Stimulated activated CD4-positive, alpha-beta T cell treated with anti-CD3 and anti-CD28 coated beads, Interleukin-2, amount 100 ng/mL, for 24 hours (primary cell): ENCODE measurements at regions not wholly inside any gene's neighbourhood (a gene's known extent, or its start where the extent isn't known, plus 50 kb on each side); places are given as distances from the start of the nearest gene placed in this dataset.

ENCODE experiments used
- DNase-seq, 2 donors: peaks; one replicate each; pipeline ENCODE4 v3.0.0-alpha.2; 2020

DNA sequence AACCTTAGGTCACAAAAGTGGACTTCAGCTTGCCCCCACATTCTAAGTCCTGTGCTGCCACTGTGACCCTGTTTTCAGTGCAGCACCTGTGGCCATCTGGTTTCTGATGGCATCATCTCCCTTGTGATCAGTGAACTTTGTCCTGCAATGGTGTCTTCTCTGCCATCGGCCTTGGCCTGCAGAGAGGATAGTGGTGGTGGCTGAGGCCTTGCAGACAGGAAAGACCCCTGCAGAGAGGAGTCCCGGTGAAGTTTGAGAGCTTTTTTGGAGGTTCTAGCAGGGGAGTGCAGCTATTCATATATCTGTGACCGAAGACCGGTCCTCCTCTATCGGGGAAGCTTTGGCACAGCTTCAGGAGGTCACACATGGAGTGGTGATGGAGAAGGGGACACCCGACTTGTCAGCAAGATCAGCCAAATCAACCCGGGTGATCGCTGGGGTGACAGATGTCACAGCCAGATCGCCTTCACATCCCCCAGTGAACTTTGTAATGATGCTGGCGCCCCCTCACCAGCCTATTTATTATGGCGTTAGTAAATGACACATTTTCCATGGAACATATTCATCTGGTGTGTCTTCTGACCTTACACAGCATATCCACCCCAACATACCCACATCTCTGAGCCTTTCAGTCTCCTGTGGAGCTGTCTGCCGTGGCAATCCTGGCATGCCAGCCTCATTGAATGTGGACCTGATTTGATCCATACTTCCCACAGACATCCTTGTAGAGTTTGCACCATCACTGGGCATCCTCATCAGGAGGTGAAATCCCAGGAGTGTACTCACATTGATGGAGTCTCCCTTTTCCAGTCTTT is 136.1 kb downstream of the PAPOLA start:
- no peak for DNase-seq

DNA sequence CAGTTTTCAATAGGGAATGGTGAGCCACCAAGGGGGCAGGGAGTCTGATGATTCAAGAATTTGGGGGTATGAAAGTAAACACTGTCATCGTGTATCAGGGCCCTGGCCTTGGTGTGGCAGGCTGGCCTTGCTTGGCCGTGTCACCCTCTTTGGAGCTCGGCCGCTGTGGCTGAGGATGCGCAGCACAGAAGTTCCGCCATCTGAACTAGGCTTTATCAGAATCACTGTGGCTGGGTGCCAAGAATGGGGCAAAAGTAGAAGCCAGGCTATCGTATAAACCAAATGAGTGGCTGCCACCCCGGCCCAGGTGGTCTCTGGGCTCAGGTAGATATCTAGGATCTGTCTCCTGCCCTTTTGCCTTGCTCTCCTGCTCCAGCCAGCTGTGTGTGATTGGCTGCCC is 137.4 kb downstream of the PAPOLA start:
- DNase-seq = no peak

DNA sequence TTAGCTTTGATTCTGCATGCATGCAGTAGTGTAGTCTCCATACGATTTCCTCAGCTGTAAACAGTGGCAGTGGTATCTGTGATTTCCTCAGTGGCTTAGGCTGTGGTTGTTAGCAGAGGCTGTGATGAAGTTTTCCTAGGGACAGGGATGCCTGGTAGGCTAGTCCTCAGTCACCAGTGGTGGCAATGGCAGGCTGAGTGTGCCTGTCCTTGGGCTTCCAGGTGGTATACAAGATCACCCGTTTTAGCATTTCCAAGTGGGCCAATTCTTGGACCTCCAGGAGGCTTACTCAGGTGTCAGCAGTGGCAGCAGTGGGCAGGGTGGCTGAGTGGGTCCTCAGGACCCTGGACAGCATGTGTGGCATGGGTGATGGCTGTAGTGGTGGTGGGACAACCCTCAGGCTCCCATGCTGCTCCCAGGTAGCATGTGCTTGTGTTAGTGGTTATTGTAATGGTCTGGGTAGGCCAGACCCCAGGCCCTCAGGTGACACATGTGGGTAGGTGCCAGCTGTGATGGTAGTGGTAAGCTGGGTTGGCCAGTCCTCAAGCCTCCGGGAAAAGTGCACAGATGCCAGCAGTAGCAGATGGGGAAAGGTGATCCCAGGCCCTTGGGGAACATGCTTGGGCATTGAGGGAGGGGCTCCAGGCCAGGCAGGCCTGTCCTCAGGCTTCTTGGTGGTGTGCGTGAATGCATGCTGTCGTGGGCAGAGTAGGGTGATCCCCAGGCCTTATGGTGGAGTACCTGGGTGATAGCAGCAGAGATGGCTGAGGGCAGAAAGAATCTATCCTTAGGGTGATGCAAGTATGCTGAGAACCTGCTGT is 146.5 kb downstream of the PAPOLA start:
- no peak for DNase-seq

DNA sequence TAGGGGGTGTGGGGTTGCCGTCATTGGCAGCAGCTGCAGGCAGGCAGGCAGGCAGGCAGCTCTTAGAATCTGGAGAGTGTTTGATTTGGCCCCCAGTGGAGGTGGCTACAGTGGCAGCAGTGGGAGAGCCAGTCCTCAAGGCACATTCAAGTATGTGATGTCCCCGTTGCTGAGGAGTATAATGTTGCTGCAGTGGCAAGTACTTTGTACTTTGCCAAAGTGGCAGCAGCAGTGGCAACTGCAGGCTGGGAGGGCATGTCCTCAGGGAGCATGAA is 147.1 kb downstream of the PAPOLA start:
- DNase-seq = no peak

DNA sequence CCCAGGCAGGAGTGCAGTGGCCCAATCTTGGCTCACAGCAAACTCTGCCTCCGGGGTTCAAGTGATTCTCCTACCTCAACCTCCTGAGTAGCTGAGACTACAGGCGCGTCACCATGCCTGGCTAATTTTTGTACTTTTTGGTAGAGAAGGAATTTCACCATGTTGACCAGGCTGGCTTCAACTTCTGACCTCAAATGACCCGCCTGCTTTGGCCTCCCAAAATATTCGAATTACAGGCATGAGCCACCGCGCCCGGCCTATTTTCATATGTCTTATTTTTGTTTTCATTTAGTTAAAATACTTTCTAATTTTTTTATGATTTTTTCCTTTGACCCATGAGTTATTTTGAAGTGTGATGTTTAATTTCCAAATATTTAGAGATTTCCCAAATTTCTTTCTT is 143.6 kb upstream of the VRK1 start:
- no peak for DNase-seq

DNA sequence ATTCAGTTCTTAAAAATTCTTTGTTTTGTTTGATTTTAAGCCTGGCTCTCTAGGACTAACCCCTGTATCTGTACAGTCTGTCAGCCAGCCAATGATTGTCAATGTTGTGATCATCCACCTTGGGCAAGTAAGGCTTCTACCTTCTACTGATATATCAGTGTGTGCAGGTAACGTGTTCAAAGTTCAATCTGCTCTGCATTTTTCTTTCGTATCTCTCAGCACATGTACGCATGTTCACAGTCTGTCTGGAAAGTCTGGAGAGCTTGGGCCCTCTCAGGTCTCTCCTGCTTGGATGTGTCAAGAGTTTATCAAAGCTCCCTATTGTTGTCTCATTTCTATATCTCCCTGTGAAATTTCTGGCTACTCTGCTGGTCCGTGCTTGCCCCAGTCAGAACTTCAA is 138.6 kb upstream of the VRK1 start:
- DNase-seq = no peak

DNA sequence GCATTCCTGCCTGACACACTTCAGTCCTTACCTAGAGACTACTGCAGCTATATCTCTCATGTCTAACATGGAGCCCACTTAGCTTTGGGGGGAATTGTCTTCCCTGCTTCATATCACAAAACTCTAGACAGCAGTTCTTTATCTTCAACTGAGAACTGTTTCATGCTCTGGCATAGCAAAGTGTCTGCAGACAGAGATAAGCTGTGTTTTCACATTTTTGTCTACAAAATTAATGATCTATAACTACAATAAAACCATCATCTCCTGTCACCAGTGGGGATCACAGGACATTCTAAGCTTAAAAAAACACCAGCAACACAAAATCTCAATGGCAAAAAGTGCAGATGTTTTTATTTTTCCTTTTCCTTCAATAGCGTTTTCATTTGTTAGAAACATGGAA is 137.1 kb upstream of the VRK1 start:
- DNase-seq = no peak

DNA sequence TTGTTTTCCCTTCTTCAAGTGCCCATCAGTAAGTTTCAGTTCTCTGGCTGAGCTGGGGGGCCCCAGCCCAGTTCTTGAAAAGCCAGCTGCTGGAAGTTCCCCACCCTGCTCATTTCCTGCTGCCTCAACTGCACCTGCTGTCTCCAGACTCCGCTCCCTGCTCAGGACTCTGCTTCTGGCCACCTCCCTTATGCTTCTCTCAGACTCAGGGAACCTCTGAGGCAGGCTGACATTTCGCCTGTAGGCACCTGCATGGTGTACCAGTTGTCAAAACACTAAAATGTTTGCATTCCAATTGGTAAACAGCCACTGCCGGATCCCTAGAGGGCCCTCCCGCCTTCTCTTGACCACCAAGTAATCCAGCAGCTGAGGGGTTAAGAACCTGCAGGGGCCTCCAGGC is 136.5 kb upstream of the VRK1 start:
- DNase-seq = no peak

DNA sequence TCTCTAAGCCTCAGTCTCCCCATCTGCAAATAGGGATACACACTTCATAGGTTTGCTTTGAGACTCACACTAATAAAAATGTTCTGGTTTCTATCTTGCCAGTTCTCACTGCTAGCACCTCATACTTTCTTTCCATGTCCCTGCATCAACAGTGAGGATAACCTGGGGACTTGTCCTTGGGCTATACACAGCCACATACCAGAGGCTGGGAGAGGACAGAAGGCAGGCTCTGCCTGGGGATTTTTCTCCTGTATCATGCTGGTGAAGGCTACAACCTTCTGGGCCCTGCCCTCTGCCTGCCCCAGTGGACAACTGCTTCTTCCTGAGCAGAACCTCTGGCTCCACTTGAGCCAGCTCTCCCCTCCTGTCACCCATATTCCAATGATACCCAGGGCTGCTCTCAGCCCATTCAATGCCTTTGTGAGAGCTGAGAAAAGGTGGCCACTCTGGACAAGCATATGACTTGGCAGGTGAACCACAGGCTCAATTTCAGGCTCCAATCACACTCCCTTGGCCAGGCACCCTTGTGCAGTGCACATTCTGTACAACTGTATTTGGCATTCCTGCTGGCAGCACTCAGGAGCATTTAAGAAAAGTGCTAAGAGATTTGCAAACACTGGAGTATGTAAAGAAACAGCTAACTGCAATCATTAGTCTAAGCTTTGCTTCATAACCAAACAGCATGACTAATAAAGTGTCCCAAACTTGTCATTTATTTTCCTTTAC is 135.8 kb upstream of the VRK1 start:
- no peak for DNase-seq

DNA sequence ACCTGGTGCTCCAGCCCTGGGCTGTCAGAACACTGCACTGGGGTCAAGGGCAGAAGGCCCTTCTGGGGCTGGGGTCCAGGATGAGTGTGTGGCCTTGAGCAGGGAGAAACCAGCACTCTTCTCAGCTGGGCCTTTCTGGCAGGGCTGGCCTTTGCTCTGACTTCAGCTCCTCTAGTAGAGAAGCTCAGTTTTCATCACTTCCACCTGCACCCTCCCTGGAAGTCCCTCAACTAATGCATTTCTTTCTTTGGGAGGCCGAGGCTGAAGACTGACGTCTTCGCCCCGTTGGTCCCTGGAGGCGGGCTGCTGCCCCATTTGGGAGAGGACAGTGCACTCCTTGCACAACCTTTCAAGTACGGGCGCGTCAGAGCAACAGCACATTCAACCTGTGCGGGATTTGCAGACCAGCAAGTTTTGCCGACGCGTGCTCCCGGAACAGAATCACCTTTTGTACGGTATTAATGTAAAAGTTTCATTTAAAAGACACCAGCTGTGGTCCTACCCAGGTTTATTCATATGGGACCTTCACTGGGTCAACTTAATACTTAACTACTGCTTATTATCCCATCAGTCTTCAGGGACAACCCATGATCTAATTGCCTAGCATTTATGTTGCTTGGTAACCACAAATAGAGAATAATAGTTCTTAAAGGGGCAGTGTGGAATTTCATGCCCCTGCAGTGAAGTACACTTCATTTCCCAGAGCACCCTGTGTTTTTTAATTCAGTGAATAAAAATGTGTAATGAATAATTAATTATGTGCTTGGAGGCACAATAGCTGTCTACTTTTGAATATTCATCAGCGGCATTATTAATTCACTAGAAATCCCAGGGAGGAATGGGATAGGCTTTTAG is 134.8 kb upstream of the VRK1 start:
- no peak for DNase-seq

DNA sequence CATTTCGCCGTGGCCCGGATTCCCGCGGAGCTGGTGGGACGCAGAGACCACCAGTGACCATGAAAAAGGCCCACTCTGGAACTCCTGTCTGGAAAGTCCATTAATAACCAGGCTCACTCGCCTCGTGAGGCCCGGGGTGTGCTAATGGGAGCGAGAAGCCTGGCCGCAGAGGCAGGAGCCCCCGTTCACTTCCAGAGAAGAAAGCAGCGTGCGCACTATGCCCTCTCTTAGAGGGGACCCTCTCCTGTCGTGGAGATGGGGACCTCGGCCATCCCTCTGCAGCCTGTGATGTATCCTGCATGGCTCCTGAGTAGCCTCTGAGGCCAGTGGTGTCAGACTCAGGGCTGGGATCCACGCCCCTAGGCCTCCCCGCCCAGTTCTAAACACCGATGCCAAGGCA is 134.1 kb upstream of the VRK1 start:
- DNase-seq = no peak

DNA sequence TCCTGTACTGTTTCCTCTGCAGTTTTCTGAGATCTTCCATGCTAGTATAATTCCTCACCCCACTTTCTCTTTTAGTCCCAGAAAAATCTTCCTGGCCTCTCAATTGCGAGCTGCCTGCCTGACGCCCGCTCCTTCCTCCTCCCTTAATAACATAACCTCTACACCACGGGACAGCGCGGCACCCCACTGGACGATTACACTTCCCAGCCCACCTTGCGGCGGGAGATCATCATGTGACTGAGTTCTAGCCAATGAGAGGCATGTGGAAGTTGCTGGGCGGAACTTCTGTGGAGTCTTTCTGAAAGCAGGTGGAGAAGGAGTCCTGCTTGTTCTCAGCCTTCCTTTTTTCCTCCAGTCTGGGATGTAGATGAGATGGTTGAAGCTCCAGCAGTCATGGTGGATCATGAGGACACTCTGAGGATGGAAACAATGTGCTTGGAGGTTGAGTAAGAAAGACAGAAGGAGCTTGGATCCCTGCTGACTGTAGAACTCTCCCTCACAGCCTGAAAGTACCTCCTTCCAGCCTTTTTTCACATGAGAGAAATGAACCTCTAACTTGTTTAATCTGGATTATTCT is 133.6 kb upstream of the VRK1 start:
- DNase-seq = no peak

DNA sequence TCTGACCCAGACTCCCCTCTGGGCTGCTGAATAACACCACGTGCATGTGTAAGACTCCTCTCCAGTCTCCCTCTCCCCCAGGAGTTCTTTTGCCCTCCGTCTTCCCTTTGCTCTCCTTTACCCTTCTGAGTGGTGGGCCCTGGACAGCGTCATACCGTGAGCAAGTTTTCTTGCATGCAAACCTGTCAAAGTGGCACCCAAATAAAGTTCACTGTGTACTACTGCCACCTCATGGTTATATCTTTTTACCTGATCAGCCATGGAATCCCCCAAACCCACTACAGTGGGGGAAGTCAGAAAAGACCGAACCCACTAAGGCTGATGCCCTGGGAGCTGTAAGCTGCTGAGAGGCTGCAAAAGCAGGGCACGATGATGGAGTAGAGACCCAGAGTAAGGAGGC is 131.1 kb upstream of the VRK1 start:
- no peak for DNase-seq

DNA sequence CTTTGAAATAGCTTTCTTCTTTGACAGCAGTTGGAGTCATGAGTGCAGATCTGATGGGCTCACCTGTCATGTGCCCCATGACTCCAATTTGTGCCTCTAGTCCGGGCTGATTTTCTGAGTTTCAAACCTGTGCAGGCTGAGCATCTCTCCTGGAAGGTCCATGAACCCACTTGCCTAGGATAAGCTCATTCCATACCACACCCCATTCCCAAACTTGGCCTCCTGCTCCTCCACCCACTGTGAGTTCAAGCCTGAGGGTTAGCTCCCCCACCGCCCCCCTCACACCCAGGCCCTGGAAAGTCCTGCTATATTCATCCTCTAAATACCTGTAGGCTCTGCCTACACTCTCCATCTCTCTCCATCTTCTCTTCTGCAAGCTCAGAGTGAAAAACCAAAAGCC is 126.8 kb upstream of the VRK1 start:
- no peak for DNase-seq

DNA sequence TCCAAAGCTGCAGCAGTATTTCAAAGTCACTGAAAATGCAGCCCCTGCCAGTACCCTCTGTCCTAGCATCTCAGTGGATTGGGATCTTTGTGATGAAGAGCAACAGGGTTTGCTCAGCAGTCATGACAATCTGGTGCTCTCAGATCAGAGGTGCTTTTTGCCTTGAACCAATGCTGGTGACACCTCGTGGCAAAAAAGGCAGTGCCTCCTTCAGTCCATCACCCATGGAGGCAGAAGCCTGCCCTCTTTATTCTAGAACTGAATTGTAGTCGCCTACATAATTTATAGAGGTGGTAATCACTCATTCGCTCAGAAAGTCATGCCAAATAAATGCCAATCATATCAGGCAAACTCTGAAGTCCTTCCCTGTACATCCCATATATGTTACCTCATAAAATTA is 126.0 kb upstream of the VRK1 start:
- no peak for DNase-seq

DNA sequence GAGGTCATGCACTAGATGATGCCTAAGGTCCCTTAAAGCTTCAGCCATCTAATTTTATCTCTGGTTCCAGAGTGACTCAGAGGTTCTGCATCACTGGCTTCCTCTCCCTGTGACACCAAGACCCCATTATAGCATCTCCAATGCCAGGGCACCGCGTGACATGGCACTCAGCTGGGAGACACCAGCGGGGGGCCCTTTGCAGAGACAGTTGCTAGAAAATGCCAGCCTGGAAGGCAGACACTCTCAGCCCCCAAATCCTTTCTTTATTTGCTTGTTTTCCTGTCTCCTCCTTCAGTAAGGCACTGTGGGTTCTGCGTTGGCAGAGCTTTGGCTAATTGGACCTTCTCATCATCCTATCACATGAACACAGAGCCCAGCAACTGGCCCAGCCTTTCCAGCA is 123.5 kb upstream of the VRK1 start:
- DNase-seq = no peak

DNA sequence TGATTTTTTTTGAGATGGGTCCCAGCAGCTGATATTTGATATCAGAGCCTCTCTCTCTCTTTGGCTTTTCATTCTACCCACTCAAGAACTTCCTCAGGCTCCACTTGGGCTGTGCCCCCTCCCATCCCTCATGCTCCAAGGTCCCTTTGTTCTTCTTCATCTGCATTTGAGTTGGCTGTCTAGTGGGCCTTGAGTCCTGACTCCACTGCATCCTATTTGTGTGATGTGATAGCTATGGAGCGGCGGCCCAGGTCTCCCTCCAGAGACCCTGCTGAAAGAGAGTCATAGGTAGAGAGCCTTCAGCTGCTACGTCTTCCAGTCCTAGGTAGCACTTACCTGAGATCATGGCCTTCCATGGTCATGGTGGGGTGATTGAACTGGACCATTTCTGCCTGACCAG is 123.1 kb upstream of the VRK1 start:
- no peak for DNase-seq

DNA sequence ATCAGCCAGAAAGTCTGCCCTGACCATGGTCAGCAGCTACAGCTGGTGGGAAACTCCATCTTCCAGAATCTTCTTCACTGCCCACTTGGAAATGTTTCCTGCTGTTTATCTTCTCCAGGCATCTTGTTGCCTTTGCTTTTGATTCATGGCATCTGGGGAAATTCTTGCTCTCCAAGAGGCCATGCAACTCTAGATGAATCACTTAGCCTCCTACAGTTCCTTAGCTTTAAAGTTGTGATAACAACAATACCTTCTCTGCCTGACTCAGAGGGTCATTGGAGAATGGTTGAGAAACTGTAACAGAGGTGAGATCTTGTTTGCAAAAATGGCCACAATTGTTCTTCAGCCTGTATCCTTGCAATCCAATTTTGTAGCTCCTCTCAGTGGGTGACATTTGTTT is 121.0 kb upstream of the VRK1 start:
- no peak for DNase-seq

DNA sequence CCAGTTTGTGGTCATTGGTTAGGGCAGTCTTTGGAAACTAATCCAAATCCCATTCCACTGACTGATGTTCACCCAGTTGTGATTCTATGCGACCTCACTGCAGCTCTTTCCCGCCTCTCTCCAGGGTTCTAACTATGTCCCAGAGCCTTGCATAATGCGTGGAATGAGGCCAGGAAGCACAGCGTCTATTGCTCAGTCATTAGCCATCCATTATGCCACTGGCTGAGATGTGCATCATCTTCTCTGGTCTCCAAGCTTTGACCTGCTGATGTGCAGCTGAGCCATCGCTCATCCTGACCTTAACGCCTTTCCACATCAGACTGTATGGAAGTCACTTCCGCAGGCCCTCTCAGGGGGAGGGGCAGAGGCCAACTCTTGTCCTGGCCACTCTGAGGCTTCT is 115.4 kb upstream of the VRK1 start:
- no peak for DNase-seq

DNA sequence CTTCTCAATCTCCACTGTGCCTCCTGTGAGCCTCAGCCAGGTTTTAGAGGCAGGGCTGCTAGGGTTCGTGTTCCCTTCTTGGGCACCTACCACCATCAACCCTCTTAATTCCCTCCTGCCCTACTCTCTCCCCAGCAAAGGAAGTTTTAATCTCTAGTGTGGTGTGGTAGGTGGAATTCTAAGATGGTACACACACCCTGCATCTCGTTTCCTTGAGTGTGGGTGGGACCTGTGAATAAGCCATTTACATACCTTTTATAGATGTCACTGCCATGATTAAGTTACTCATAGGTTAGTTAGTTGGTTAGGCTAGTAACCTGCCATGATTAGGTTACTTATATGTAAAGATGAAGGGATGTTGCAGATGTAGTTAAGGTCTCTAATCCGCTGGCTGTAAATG is 114.8 kb upstream of the VRK1 start:
- no peak for DNase-seq

DNA sequence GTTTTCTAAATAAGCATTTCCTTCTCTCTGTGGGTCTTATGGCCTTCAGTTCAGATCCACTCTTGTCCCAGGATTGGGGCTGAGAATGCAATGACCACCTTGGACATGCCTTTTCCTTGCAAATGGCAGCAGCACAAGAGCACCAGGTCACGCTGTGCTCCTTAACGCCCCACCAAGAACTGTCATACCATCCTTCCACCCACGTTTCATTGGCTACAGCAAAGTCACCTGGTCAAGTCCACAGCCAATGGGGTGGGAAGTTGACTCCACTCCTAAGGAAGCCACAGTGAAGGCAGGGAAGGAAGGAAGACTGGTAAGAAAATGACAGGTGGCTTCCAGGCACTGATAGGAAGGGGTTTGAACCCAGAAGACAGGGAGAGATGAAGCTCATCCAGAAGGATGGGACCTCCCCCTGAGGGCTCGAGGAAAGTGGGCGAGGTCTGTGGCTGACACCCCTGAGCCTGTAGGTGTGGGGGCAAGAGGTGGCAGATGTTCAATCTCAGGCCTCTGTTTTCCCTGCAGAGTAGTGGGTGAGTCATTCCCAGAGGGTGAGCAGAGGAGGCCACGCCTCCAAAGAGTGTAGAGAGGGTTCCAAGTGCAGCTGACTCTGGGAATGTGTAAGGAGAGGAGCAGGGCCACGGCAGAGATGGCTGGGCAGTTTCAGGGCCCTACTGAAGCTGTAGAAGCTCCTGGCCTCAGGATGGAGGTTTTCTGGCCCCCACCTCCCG is 113.5 kb upstream of the VRK1 start:
- no peak for DNase-seq

DNA sequence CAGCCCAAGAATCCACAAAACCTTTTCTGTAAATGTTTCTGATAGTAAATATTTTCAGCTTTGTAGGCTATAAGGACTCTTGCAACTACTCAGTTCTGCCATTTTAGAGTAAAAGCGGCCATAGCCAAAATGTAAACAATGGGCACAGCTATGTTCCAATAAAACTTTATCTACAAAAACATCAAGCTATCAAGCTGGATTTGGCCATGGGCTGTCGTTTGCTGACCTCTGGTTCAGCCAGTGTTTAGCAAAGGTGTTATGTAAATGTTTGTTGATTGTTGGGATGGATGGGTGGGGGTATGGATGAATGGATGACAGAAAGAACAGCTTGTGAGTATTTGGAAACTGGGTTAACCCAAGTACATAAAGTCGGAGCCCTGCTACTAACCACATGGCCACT is 111.1 kb upstream of the VRK1 start:
- no peak for DNase-seq
